HEK293 (cell line): ENCODE measurements at regions not wholly inside any gene's neighbourhood (a gene's known extent, or its start where the extent isn't known, plus 50 kb on each side); places are given as distances from the start of the nearest gene placed in this dataset.

Source experiments
- EGR2 ChIP-seq: fragments of 450-650 bp; formaldehyde crosslinking; IDR thresholded peaks from 2 replicates; pipeline ENCODE4 v1.5.1; 2016; ENCODE audit warnings: low read depth, missing biosample characterization, missing genetic modification characterization
- GLIS1 ChIP-seq: fragments of 450-650 bp; formaldehyde crosslinking; IDR thresholded peaks from 2 replicates; pipeline ENCODE4 v1.5.1; 2016; ENCODE audit warnings: missing biosample characterization, missing genetic modification characterization
- HIC1 ChIP-seq: fragments of 450-650 bp; formaldehyde crosslinking; IDR thresholded peaks from 2 replicates; pipeline ENCODE4 v1.5.1; 2016; ENCODE audit warnings: missing biosample characterization, missing genetic modification characterization
- KLF17 ChIP-seq: fragments of 450-650 bp; formaldehyde crosslinking; IDR thresholded peaks from 2 replicates; pipeline ENCODE4 v1.5.1; 2016; ENCODE audit warnings: missing biosample characterization, missing genetic modification characterization
- SP7 ChIP-seq: fragments of 450-650 bp; formaldehyde crosslinking; IDR thresholded peaks from 2 replicates; pipeline ENCODE4 v1.5.1; 2016; ENCODE audit warnings: missing biosample characterization, missing genetic modification characterization
- TCF7L2 ChIP-seq: IDR thresholded peaks from 2 replicates; pipeline ENCODE4 v1.6.1; 2011; ENCODE audit warnings: low read depth, mild to moderate bottlenecking, inconsistent platforms, low read length, moderate library complexity, borderline replicate concordance
- ZBTB11 ChIP-seq: fragments of 450-650 bp; formaldehyde crosslinking; conservative IDR thresholded peaks from 2 replicates; pipeline ENCODE4 v1.5.1; 2016; ENCODE audit warnings: low read depth, missing biosample characterization, missing genetic modification characterization
- ZBTB21 ChIP-seq: fragments of 450-650 bp; formaldehyde crosslinking; IDR thresholded peaks from 2 replicates; pipeline ENCODE4 v1.5.1; 2017; ENCODE audit warnings: missing biosample characterization, missing genetic modification characterization
- ZBTB44 ChIP-seq: fragments of 450-650 bp; IDR thresholded peaks from 2 replicates; pipeline ENCODE4 v1.5.1; 2018; ENCODE audit warnings: missing biosample characterization, mild to moderate bottlenecking, missing genetic modification characterization
- ZNF121 ChIP-seq: fragments of 450-650 bp; formaldehyde crosslinking; IDR thresholded peaks from 2 replicates; pipeline ENCODE4 v1.5.1; 2016; ENCODE audit warnings: missing biosample characterization, missing genetic modification characterization
- ZNF148 ChIP-seq: fragments of 450-650 bp; formaldehyde crosslinking; IDR thresholded peaks from 2 replicates; pipeline ENCODE4 v1.5.0; 2017; ENCODE audit warnings: missing biosample characterization, missing genetic modification characterization, borderline replicate concordance
- ZNF248 ChIP-seq: fragments of 450-650 bp; formaldehyde crosslinking; IDR thresholded peaks from 2 replicates; pipeline ENCODE4 v1.5.1; 2017; ENCODE audit warnings: missing biosample characterization, missing genetic modification characterization
- ZNF280D ChIP-seq: fragments of 450-650 bp; formaldehyde crosslinking; IDR thresholded peaks from 2 replicates; pipeline ENCODE4 v1.5.1; 2016; ENCODE audit warnings: missing biosample characterization, missing genetic modification characterization
- ZNF335 ChIP-seq: fragments of 450-650 bp; formaldehyde crosslinking; conservative IDR thresholded peaks from 2 replicates; pipeline ENCODE4 v1.5.1; 2016; ENCODE audit warnings: missing biosample characterization, missing genetic modification characterization
- ZNF366 ChIP-seq: fragments of 450-650 bp; formaldehyde crosslinking; conservative IDR thresholded peaks from 2 replicates; pipeline ENCODE4 v1.5.1; 2016; ENCODE audit warnings: missing biosample characterization, missing genetic modification characterization
- ZNF398 ChIP-seq: fragments of 450-650 bp; formaldehyde crosslinking; IDR thresholded peaks from 2 replicates; pipeline ENCODE4 v1.5.1; 2017; ENCODE audit warnings: missing biosample characterization, missing genetic modification characterization
- ZNF423 ChIP-seq: fragments of 450-650 bp; formaldehyde crosslinking; IDR thresholded peaks from 2 replicates; pipeline ENCODE4 v1.5.1; 2016; ENCODE audit warnings: missing biosample characterization, missing genetic modification characterization
- ZNF544 ChIP-seq: fragments of 450-650 bp; formaldehyde crosslinking; IDR thresholded peaks from 2 replicates; pipeline ENCODE4 v1.5.0; 2017; ENCODE audit warnings: missing biosample characterization, missing genetic modification characterization
- ZNF585B ChIP-seq: fragments of 450-650 bp; formaldehyde crosslinking; IDR thresholded peaks from 2 replicates; pipeline ENCODE4 v1.5.1; 2016; ENCODE audit warnings: missing biosample characterization, missing genetic modification characterization
- ZNF654 ChIP-seq: fragments of 450-650 bp; formaldehyde crosslinking; IDR thresholded peaks from 2 replicates; pipeline ENCODE4 v1.5.1; 2016; ENCODE audit warnings: low read depth, missing biosample characterization, missing genetic modification characterization
- ZNF701 ChIP-seq: fragments of 450-650 bp; formaldehyde crosslinking; IDR thresholded peaks from 2 replicates; pipeline ENCODE4 v1.5.1; 2016; ENCODE audit warnings: missing biosample characterization, missing genetic modification characterization
- ZNF777 ChIP-seq: fragments of 450-650 bp; formaldehyde crosslinking; IDR thresholded peaks from 2 replicates; pipeline ENCODE4 v1.5.1; 2017; ENCODE audit warnings: missing biosample characterization, missing genetic modification characterization, borderline replicate concordance
- ZNF792 ChIP-seq: fragments of 450-650 bp; formaldehyde crosslinking; IDR thresholded peaks from 2 replicates; pipeline ENCODE4 v1.5.1; 2016; ENCODE audit warnings: missing biosample characterization, missing genetic modification characterization
- ZNF843 ChIP-seq: fragments of 450-650 bp; formaldehyde crosslinking; IDR thresholded peaks from 2 replicates; pipeline ENCODE4 v1.5.1; 2016; ENCODE audit warnings: missing biosample characterization, missing genetic modification characterization
- ZSCAN30 ChIP-seq: fragments of 450-650 bp; IDR thresholded peaks from 2 replicates; pipeline ENCODE4 v1.5.1; 2018; ENCODE audit warnings: missing biosample characterization, mild to moderate bottlenecking, missing genetic modification characterization, moderate library complexity

- TF ChIP-seq ZBTB11 (tag by site-specific recombination) (no peak), ZNF248 (tag by site-specific recombination) (no peak), ZNF654 (tag by site-specific recombination) (no peak), ZNF792 (tag by site-specific recombination) (no peak), SP7 (tag by site-specific recombination) (peak; percentile 61; the same call in 1 of the 2 replicates), ZNF121 (tag by site-specific recombination) (no peak), ZNF148 (tag by site-specific recombination) (no peak), ZBTB44 (tag by site-specific recombination) (no peak), EGR2 (tag by site-specific recombination) (no peak), ZNF398 (tag by site-specific recombination) (peak; percentile 61), GLIS1 (no peak), ZNF585B (no peak), ZNF544 (tag by site-specific recombination) (no peak), ZNF843 (tag by site-specific recombination) (no peak), TCF7L2 (no peak), ZBTB21 (tag by site-specific recombination) (peak; percentile 57; the same call in 1 of the 2 replicates), ZNF777 (tag by site-specific recombination) (no peak), ZSCAN30 (tag by site-specific recombination) (no peak), ZNF701 (tag by site-specific recombination) (no peak), HIC1 (tag by site-specific recombination) (peak; percentile 57; the same call in 1 of the 2 replicates), ZNF366 (tag by site-specific recombination) (peak; percentile 45; the same call in 1 of the 2 replicates), ZNF423 (tag by site-specific recombination) (no peak), ZNF335 (0 out of 2 replicates have a peak, but pooled peaks have one; percentile 15), ZNF280D (no peak), KLF17 (tag by site-specific recombination) (peak; percentile 98)
These were observed 76.6 kb upstream of the CCDC167 start (continued) for GRCh38 chr6:37576336-37576737.
